Lung (tissue), 11 donors: ENCODE measurements at regions not wholly inside any gene's neighbourhood (a gene's known extent, or its start where the extent isn't known, plus 50 kb on each side); places are given as distances from the start of the nearest gene placed in this dataset.

ENCODE experiments used
- ATAC-seq: fragments of 200-7000 bp; cut with Tn5 transposase; one replicate; pipeline ENCODE4 v1.9.1; 2020; ENCODE audit warnings: moderate number of reproducible peaks; ENCODE audit not compliant: insufficient read depth, low FRiP score
- DNase-seq, 3 donors: peaks; one replicate each; pipeline ENCODE4 v3.0.0-alpha.2; 2013 to 2017
- H3K27ac ChIP-seq, 2 donors: one replicate each; pipeline ENCODE4 v1.5.1; 2013; ENCODE audit warnings: mild to moderate bottlenecking in 2 of 2, moderate library complexity in 2 of 2, control low read depth in 1 of 2, inconsistent platforms in 1 of 2, low read depth in 1 of 2, low read length in 1 of 2
- H3K27me3 ChIP-seq, 3 donors: one replicate each; pipeline ENCODE4 v1.5.1; 2013; ENCODE audit warnings: low read length in 2 of 3; ENCODE audit not compliant: control insufficient read depth in 3 of 3, insufficient read depth in 3 of 3
- H3K36me3 ChIP-seq, 4 donors: one replicate each; pipeline ENCODE4 v1.5.1; 2013; ENCODE audit warnings: low read length in 4 of 4, mild to moderate bottlenecking in 1 of 4, moderate library complexity in 1 of 4; ENCODE audit not compliant: control insufficient read depth in 4 of 4, insufficient read depth in 4 of 4
- H3K4me1 ChIP-seq, 5 donors: one replicate each; pipeline ENCODE4 v1.5.1; 2013; ENCODE audit warnings: low read length in 5 of 5, mild to moderate bottlenecking in 2 of 5, moderate library complexity in 1 of 5; ENCODE audit not compliant: control insufficient read depth in 5 of 5, insufficient read depth in 5 of 5
- H3K4me3 ChIP-seq: one replicate; pipeline ENCODE4 v1.5.1; 2013; ENCODE audit warnings: mild to moderate bottlenecking, control low read depth, moderate library complexity
- H3K9ac ChIP-seq, 2 donors: one replicate each; pipeline ENCODE4 v1.5.1; 2013; ENCODE audit warnings: low read length in 2 of 2, control low read depth in 1 of 2; ENCODE audit not compliant: insufficient read depth in 1 of 2
- H3K9me3 ChIP-seq, 4 donors: one replicate each; pipeline ENCODE4 v1.5.1; 2013; ENCODE audit warnings: low read length in 3 of 4, mild to moderate bottlenecking in 1 of 4, moderate library complexity in 1 of 4; ENCODE audit not compliant: control insufficient read depth in 4 of 4, insufficient read depth in 3 of 4
- CTCF ChIP-seq: IDR thresholded peaks from 2 replicates; pipeline ENCODE4 v1.5.1; 2012; ENCODE audit warnings: mild to moderate bottlenecking; ENCODE audit errors: control extremely low read depth, extremely low read depth
- WGBS, 2 donors: extraction: QIAGEN DNeasy Blood & Tissue Kit; methylation state at CpG; one replicate each; pipeline ENCODE4 v1.1.7; 2013; 5-methylcytosine and 5-hydroxymethylcytosine counted together
- donor health status: control.
- donor health status: control.
- donor health status: Bipolar disorder and iron deficiency.
- donor health status: healthy.
- donor health status: DM: yes; HTN: yes; CAD: no.

- Histone ChIP-seq H3K27ac (no peak overlapping the region), H3K36me3 (no peaks in the 10 kb centered on the region), H3K4me3 (no peak overlapping the region), H3K27me3 (peaks cover 0 to 4% (median 3%) of the 10 kb centered on the region in 3 donors), H3K9me3 (peaks cover 0 to 2% (median 0%) of the 10 kb centered on the region in 4 donors), H3K9ac (no peak overlapping the region), H3K4me1 (peaks cover 0 to 19% (median 2%) of the 10 kb centered on the region in 5 donors)
- peak; percentile 73 for TF ChIP-seq CTCF
- 19 to 22% methylated on average over 29 to 31 of the region's 31 CpGs for WGBS, 2 donors
- DNase-seq (peak; percentile 81 to 84 (median 82)), ATAC-seq (peak; percentile 64)
Measured at GRCh38 chr11:45371251-45372115, 85.3 kb upstream of the SYT13 start.

- Histone ChIP-seq H3K4me3 (no peak overlapping the region), H3K36me3 (no peaks in the 10 kb centered on the region), H3K4me1 (peaks cover 0 to 26% (median 2%) of the 10 kb centered on the region in 5 donors), H3K9ac (no peak overlapping the region), H3K9me3 (peaks cover 0 to 2% (median 0%) of the 10 kb centered on the region in 4 donors), H3K27me3 (peaks cover 0 to 4% (median 3%) of the 10 kb centered on the region in 3 donors), H3K27ac (no peak overlapping the region)
- TF ChIP-seq CTCF: no peak
- ATAC-seq (no peak), DNase-seq (no peak)
- WGBS, 2 donors: 67 to 73% methylated on average over 8 of the region's 8 CpGs
Measured at GRCh38 chr11:45369313-45369712, 83.2 kb upstream of the SYT13 start.

GRCh38 chr11:45368697-45369096, 82.6 kb upstream of the SYT13 start:
- H3K27me3 ChIP-seq: peaks cover 0 to 4% (median 3%) of the 10 kb centered on the region in 3 donors
- 87 to 96% methylated on average over 5 of the region's 5 CpGs for WGBS, 2 donors
- no peak for DNase-seq
- TF ChIP-seq CTCF: no peak
- H3K4me3 ChIP-seq: no peak overlapping the region
- no peak overlapping the region for H3K9ac ChIP-seq
- H3K36me3 ChIP-seq: no peaks in the 10 kb centered on the region
- no peak for ATAC-seq
- peaks cover 0 to 26% (median 2%) of the 10 kb centered on the region in 5 donors for H3K4me1 ChIP-seq
- peaks cover 0 to 2% (median 0%) of the 10 kb centered on the region in 4 donors for H3K9me3 ChIP-seq
- H3K27ac ChIP-seq: no peak overlapping the region
